Amniotic stem cell (primary cell): ENCODE measurements at regions not wholly inside any gene's neighbourhood (a gene's known extent, or its start where the extent isn't known, plus 50 kb on each side); places are given as distances from the start of the nearest gene placed in this dataset.
"Not testable (repeated sequence)": the region's sequence is repeated elsewhere in the genome, so short reads cannot be mapped to it uniquely, and the experiment has no call there.

Experiments used
- DNase-seq: peaks from one replicate; lab custom pipeline; 2025; lab: John Stamatoyannopoulos, UW

- no peak for DNase-seq
Observed at GRCh38 chr3:64437131-64437530, 211.9 kb upstream of the PRICKLE2 start.

- not testable (repeated sequence) for DNase-seq
Observed at GRCh38 chr3:64435023-64435422, 209.8 kb upstream of the PRICKLE2 start.

DNA sequence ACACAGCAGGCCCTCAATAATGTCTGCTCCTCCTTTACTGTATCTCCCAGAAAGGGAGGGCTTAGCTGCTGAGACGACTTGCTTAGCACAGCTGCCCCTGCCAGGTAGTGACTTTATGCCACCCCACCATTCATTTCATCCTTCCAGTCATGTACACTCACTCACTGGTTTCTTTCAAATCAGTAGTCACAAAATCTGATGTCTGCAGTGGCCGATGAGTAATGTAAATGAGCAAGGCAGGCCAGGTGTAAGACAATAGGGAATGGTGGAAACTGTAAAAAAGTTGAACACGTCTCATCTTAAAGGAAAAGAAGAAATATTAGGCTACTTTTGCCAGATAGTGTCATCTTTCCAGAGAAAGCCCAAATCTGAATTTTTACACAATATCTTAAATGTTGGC lies 207.6 kb upstream of the PRICKLE2 start:
- DNase-seq, result no peak

GRCh38 chr3:64431526-64432091 lies 206.3 kb upstream of the PRICKLE2 start:
- no peak for DNase-seq

GRCh38 chr3:64427671-64428070 lies 202.4 kb upstream of the PRICKLE2 start:
- DNase-seq, result no peak

DNA sequence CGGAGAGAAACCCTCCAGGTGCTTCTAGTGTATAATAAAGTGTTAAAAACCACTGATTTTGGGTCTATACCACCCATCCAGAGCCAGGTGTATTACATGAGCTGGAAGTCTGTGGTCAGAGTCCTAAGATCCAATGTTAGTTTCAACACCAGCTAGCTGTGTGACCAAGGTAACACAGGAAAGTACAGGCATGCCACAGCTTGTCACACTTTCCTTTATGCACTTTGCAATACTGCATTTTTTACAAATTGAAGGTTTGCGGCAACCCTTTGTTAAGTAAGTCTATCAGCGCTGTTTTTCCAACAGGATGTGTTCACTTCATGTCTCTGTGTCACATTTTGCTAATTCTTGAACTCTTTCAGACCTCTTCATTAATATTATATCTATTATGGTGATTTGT lies 201.3 kb upstream of the PRICKLE2 start:
- DNase-seq, result no peak

DNA sequence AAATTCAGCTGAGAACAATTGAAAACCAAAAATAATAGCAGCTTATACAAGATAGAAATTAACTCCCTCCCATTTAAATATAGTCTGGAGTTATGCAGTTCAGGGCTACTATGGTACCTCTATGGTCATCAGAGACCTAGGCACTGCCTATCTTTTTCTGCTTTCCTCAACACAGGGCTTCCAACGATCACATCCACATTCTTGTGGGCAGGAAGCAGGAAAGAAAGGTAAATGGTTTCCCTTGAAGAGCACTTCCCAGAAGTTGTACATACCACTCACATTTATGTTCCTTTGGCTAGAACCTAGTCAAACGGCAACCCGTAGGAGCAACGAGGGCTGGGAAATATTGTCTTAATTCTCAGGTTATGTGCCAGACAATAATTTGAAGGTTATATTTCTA lies 197.7 kb upstream of the PRICKLE2 start:
- DNase-seq, result no peak

- DNase-seq, result no peak
Observed at GRCh38 chr3:64422192-64422591, 196.9 kb upstream of the PRICKLE2 start.

- DNase-seq, result no peak
Observed at GRCh38 chr3:64417816-64418215, 192.6 kb upstream of the PRICKLE2 start.

DNA sequence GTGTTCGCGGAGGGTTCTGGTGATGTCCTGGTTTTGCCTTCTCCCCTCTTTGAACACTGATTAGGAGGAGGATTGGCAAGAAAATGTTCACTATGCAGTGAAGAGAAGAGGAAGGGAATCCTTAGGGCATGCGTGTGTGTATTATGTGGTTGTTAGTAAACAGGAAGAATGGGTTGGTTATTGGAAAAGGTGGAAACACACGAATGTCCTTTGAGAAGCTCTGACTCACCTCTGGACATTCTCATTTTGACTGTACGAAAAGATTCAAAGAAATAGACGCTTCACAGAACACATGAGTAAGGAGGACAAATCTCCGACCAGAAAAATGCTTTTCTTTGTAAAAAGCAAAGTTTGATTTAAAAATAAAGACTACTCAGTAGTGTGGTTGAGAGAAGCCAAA lies 188.8 kb upstream of the PRICKLE2 start:
- DNase-seq, result no peak

- no peak for DNase-seq
Observed at GRCh38 chr3:64411101-64411500, 185.8 kb upstream of the PRICKLE2 start.

DNA sequence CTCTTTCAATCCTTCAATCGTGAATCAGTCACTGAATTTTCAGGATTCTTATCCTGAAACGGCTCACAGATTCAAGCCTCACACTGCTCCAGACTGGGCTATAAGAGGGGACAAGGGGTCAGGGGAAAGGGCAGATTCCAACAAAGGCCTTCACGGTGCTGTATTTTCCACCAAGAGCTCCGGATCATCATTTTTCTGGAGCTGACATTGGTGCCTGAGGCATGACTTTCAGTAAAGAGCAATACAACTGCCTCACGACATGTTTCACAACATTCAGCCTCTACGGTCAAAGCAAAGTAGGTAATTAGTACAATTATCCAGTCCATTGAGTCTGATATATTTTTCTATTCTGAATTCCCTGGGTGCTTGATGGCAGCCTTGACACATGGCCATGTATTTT lies 185.0 kb upstream of the PRICKLE2 start:
- no peak for DNase-seq

DNA sequence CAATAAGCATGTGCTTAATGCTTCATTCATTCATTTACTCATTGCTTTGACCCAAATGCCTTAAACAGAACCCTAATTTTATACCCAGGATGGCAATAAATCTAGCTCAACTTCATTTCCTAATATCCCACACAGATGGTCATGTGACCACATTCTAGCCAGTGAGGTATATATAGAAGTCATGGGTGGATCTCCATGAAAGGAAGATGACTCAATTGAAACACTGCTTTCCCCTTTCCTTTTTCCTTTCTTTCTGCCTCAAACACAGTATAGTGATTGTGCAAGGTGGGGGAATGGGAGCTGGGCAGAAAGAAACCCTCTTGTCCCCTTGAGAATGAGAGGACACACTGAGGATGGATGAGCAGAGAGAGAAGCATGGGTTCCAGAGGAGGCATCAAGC lies 183.5 kb upstream of the PRICKLE2 start:
- no peak for DNase-seq

- no peak for DNase-seq
Observed at GRCh38 chr3:64406271-64406670, 181.0 kb upstream of the PRICKLE2 start.

DNA sequence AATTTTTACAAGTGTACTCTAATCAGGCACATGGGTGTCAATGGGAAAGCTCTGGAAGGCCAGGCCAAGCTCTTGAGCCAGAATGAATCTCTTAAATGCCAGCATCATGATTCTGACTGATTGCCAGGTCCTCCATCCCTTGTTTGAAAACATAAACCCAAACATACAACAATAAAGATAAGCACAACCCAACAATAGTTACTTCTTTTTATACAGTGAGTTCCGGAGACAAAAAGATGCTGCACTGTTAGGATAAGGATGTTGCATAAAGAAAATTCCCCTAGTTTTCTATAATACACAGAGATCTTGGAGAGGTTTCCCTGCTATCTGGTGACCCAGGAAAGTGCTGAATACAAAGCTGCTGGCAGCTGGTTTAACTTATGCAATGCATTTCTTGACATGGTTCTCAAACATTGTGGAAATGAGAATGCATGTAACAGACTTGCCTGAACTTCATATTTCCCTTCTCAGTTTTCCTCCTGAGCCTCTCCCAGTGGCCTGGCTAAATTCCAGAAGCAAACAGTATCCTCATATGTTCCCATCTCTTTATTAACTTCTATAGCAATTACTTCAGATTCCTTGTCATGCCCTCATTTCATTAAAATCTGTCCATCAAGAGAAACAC lies 180.1 kb upstream of the PRICKLE2 start:
- DNase-seq, result no peak

DNA sequence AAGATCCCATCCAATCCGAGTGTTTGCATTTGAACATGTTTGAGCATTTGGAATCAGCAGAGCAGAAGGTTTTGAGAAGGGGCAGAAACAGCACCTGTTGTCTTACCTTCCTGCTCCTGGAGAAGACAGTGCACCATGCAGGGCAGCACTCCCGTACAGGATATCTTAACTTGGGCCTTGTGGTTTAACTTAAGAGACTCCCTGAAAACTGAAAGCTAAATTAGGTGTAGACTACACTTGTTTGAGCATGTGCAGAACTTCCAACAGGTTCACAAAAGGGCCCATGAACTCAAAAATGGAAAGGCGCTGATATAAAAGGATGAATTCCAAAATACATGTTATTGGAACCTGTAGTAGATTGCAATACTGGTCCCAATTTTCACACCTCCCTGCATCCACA lies 175.4 kb upstream of the PRICKLE2 start:
- no peak for DNase-seq

DNA sequence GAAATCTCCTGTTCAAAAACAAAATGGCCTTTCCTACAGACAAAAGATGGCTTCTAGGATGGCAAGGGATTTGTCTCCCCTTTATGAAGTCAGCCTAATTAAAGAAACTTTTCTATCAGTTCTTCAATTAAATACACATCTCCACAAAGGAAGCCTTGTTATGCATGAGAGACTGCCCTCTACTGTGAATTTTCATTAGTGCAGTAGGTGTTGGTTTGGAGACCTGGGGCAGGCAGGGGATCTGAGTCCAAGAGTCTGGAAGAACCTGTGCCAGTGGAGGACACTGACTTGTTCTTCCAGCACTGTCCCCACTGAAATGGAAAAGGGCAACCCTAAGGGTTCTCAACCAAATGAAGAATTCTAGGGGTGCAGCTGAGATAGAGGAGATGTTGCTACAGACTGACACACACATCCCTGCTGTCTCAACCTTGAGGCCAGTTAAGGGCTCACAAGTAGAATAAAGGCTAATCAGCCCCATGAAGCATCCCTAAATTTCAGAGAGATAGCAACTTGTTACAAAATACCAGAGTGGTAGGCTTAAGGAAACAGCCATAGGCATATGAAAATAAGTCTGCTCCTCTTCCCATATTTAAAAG lies 174.0 kb upstream of the PRICKLE2 start:
- DNase-seq, result peak; percentile 55

DNA sequence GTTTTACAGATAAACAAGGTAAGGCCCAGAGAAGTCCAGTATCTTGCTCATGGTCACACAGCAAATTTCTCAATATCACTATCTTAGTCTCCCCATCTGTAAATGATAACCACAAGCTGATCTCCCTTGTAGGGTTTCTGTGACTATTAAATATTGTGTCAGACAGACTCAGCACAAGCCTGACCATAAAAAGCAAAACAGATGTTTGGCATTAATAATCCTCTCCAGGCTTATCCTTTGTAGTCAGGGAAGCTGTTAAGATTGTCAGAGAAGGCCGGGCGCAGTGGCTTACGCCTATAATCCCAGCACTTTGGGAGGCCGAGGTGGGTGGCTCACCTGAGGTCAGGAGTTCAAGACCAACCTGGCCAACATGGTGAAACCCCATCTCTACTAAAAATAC lies 173.2 kb upstream of the PRICKLE2 start:
- DNase-seq, result no peak

DNA sequence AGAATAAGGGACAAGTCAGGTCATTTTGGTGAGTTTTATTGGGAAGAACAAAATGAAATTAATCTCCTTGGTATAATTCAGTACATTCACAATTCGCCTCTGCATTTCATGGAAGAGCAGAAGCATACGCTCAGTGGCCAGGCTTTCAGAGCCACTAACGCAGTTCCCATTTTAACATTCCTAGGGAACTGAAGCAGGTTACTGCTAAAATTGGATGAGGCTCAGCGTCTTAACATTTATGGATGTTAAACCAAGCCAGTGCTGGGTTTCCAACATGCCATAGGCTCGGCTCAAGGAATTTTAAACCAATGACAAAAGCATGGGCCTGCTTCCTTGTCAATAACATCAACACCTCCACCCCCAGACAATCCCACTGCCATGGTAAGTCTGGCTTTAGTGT lies 172.7 kb upstream of the PRICKLE2 start:
- DNase-seq, result no peak

- no peak for DNase-seq
Observed at GRCh38 chr3:64397573-64397972, 172.3 kb upstream of the PRICKLE2 start.

DNA sequence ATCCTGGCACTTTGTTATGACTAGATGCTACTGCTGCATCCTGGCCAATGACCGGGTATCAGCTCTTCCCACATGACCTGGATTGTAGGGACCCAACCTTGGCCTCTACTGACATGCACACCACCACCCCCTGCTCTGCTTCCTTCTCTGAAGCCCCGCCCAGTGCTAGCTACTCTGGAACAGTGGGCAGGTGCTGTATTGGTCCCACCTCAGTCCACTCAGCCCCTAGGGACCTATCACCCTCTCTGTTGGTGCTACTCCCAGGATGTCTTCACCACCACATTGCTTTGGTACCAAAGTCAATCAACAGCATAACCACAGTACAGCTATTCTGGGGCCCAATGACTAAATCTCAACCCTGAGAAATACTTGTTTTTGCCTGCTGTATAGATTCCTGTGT lies 170.2 kb upstream of the PRICKLE2 start:
- DNase-seq, result no peak

DNA sequence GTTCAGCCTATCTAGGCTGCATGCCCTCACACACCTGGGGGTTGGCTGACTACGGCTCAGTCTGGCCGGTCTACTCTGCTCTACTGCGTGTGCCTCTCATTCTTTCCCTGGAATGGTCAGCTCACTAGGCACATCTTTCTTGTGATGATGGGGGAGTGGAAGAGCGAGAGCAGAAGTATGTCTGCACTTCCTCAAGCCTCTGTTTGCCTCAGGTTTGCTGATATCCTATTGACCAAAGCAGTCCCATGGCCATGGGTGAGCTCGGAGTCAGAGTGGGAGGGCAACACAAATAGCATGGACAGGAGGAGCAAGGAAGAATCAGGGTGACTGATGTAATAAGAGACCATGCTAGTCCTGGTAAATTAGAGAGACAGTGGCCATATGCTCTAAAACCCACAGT lies 167.9 kb upstream of the PRICKLE2 start:
- no peak for DNase-seq

DNA sequence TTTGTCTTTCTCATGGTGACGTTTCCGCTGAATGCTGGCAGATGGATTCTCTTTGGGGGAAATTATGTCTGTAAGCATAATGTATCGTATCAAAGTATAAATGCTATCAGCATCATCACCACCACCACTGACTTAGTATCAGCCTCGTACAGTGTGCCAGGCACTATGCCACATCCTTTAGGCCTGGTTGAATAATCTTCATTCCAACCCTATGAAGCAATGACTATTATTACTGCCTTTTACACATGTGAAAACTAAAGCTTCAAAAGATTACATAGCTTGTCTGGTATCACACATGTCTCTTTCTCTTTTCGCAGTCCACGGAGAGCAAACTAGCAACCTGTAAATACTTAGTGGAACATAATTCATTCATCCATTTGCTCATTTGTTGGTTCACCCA lies 166.7 kb upstream of the PRICKLE2 start:
- no peak for DNase-seq

GRCh38 chr3:64390893-64391292 lies 165.6 kb upstream of the PRICKLE2 start:
- no peak for DNase-seq
